Loucy (cell line): ENCODE measurements at regions not wholly inside any gene's neighbourhood (a gene's known extent, or its start where the extent isn't known, plus 50 kb on each side); places are given as distances from the start of the nearest gene placed in this dataset.

ENCODE experiments used
- EZH2phosphoT487 ChIP-seq: fragments of 200-600 bp; IDR thresholded peaks from 2 replicates; pipeline ENCODE4 v1.6.1; 2018; ENCODE audit warnings: antibody characterized with exemption, mild to moderate bottlenecking, moderate library complexity, borderline replicate concordance
- TF ChIP-seq, protein P1 (sequence below): fragments of 200-600 bp; sonication (generic); conservative IDR thresholded peaks from 2 replicates; pipeline ENCODE4 v1.5.1; 2014; ENCODE audit warnings: mild to moderate bottlenecking, antibody characterized with exemption, low read length

DNA sequence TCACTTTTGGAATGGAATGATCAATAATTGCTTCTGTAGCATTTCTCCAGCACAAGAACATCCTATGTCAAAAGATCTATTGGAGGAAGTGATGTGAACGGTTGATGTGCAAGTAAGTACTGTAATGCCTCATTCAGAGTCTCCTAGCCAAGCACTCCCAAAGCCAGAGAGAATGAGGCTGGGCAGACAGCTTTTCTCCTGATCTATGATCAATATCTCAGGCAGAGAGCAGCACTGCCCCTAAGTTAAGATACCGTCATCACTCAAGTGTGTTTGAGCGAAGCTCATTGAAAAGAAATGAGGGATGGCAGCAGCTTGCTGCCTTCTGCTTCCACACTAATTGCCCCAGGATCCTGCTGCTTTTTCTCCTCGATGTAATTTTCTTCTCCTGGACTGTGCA, 324.1 kb upstream of the GRAMD2B start:
- TF ChIP-seq, protein P1, sequence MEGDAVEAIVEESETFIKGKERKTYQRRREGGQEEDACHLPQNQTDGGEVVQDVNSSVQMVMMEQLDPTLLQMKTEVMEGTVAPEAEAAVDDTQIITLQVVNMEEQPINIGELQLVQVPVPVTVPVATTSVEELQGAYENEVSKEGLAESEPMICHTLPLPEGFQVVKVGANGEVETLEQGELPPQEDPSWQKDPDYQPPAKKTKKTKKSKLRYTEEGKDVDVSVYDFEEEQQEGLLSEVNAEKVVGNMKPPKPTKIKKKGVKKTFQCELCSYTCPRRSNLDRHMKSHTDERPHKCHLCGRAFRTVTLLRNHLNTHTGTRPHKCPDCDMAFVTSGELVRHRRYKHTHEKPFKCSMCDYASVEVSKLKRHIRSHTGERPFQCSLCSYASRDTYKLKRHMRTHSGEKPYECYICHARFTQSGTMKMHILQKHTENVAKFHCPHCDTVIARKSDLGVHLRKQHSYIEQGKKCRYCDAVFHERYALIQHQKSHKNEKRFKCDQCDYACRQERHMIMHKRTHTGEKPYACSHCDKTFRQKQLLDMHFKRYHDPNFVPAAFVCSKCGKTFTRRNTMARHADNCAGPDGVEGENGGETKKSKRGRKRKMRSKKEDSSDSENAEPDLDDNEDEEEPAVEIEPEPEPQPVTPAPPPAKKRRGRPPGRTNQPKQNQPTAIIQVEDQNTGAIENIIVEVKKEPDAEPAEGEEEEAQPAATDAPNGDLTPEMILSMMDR = no peak
- TF ChIP-seq EZH2phosphoT487 = no peak
